Prostate gland (tissue), 2 donors: ENCODE measurements at regions not wholly inside any gene's neighbourhood (a gene's known extent, or its start where the extent isn't known, plus 50 kb on each side); places are given as distances from the start of the nearest gene placed in this dataset.

Experiments
- DNase-seq: peaks from one replicate; pipeline ENCODE4 v3.0.0-alpha.2; 2019; ENCODE audit warnings: low spot score
- H3K27ac ChIP-seq, 2 donors: fragments of 200-600 bp; sonication (generic); 2 replicates each; pipeline ENCODE4 v1.5.1; 2017 to 2019
- H3K27me3 ChIP-seq: fragments of 200-600 bp; sonication (generic); replicated peaks from 2 replicates; pipeline ENCODE4 v1.5.1; 2019; ENCODE audit not compliant: insufficient read depth
- H3K36me3 ChIP-seq, 2 donors: fragments of 200-600 bp; sonication (generic); 1 replicate in 1 of 2; 2 replicates in 1 of 2; pipeline versions ENCODE4 v1.5.1 to v1.8.1; 2017 to 2019
- H3K4me1 ChIP-seq: fragments of 200-600 bp; sonication (generic); replicated peaks from 2 replicates; pipeline ENCODE4 v1.5.1; 2019
- H3K4me3 ChIP-seq, 2 donors: fragments of 200-600 bp; sonication (generic); 2 replicates each; pipeline ENCODE4 v1.5.1; 2017 to 2019
- H3K9me3 ChIP-seq: fragments of 200-600 bp; sonication (generic); 2 replicates; pipeline ENCODE4 v1.5.1; 2017
- CTCF ChIP-seq, 4 experiments: fragments of 200-600 bp in 2 of 4; fragments of 450-650 bp in 2 of 4; sonication (generic) in 2 of 4; IDR thresholded peaks; 1 replicate in 3 of 4; 2 replicates in 1 of 4; pipeline ENCODE4 v1.5.1; 2016 to 2019; ENCODE audit warnings: antibody characterized with exemption in 4 of 4, mild to moderate bottlenecking in 2 of 4, moderate library complexity in 2 of 4
- POLR2A ChIP-seq: fragments of 450-650 bp; IDR thresholded peaks from one replicate; pipeline ENCODE4 v1.6.1; 2016; ENCODE audit warnings: antibody characterized with exemption, mild to moderate bottlenecking
- POLR2AphosphoS5 ChIP-seq: sonication (generic); formaldehyde crosslinking; IDR thresholded peaks from one replicate; pipeline ENCODE4 v1.6.1; 2017; ENCODE audit warnings: antibody characterized with exemption
- WGBS: methylation state at CpG from one replicate; pipeline ENCODE4 v1.1.5; 2018; 5-methylcytosine and 5-hydroxymethylcytosine counted together
- intact Hi-C: fragments of 100-400 bp; cut with DNase I; formaldehyde crosslinking; loops from one replicate; pipeline ENCODE4 v1.14.2; 2022

GRCh38 chr1:95753382-95754016 lies 519.5 kb downstream of the RWDD3 start:
- intact Hi-C loops = no loop called here
- no peaks in the 10 kb centered on the region for H3K4me1 ChIP-seq

GRCh38 chr1:95754412-95754811 lies 520.4 kb downstream of the RWDD3 start:
- Histone ChIP-seq H3K4me1 (no peaks in the 10 kb centered on the region), H3K4me3 (no peak overlapping the region), H3K27me3 (no peaks in the 10 kb centered on the region), H3K27ac (no peak overlapping the region), H3K36me3 (no peaks in the 10 kb centered on the region), H3K9me3 (no peaks in the 10 kb centered on the region)
- 98% methylated on average over 6 of the region's 6 CpGs for WGBS
- DNase-seq = no peak
- intact Hi-C loops = no loop called here
- TF ChIP-seq POLR2A = no peak
- TF ChIP-seq CTCF (IDR thresholded peaks at IDR 0.05) = no peak
- TF ChIP-seq POLR2AphosphoS5 = no peak

More at GRCh38 chr1:95753382-95754016, 519.5 kb downstream of the RWDD3 start:
- WGBS = 92% methylated on average over 12 of the region's 12 CpGs
- Histone ChIP-seq H3K9me3 (no peaks in the 10 kb centered on the region), H3K27ac (no peak overlapping the region), H3K27me3 (no peaks in the 10 kb centered on the region), H3K36me3 (no peaks in the 10 kb centered on the region), H3K4me3 (no peak overlapping the region)
- DNase-seq = no peak
- TF ChIP-seq CTCF (IDR thresholded peaks at IDR 0.05) (no peak), POLR2A (no peak), POLR2AphosphoS5 (no peak)

GRCh38 chr1:95766036-95766435 lies 532.0 kb downstream of the RWDD3 start:
- 8% methylated on average over 1 of the region's 1 CpG for WGBS
- H3K27me3 ChIP-seq = no peaks in the 10 kb centered on the region
- H3K4me1 ChIP-seq = no peaks in the 10 kb centered on the region
- TF ChIP-seq POLR2A (no peak), POLR2AphosphoS5 (no peak), CTCF (IDR thresholded peaks at IDR 0.05) (no peak)
- no peaks in the 10 kb centered on the region for H3K36me3 ChIP-seq
- H3K27ac ChIP-seq = no peak overlapping the region
- intact Hi-C loops = no loop called here
- DNase-seq = no peak
- no peak overlapping the region for H3K4me3 ChIP-seq
- no peaks in the 10 kb centered on the region for H3K9me3 ChIP-seq

- H3K27ac ChIP-seq = no peak overlapping the region
- H3K36me3 ChIP-seq = no peaks in the 10 kb centered on the region
- WGBS = 58% methylated on average over 2 of the region's 2 CpGs
- no peak for TF ChIP-seq POLR2AphosphoS5
- TF ChIP-seq CTCF (IDR thresholded peaks at IDR 0.05) = no peak
- TF ChIP-seq POLR2A = no peak
- no peaks in the 10 kb centered on the region for H3K4me1 ChIP-seq
- intact Hi-C loops = no loop called here
- no peak for DNase-seq
- H3K4me3 ChIP-seq = no peak overlapping the region
- H3K9me3 ChIP-seq = no peaks in the 10 kb centered on the region
- H3K27me3 ChIP-seq = no peaks in the 10 kb centered on the region
Measured at GRCh38 chr1:95770581-95770980, 536.6 kb downstream of the RWDD3 start.

- Histone ChIP-seq H3K27ac (no peak overlapping the region), H3K36me3 (no peaks in the 10 kb centered on the region), H3K27me3 (no peaks in the 10 kb centered on the region), H3K9me3 (no peaks in the 10 kb centered on the region), H3K4me3 (no peak overlapping the region), H3K4me1 (no peaks in the 10 kb centered on the region)
- DNase-seq = no peak
- 84% methylated on average over 2 of the region's 2 CpGs for WGBS
- no peak for TF ChIP-seq CTCF (IDR thresholded peaks at IDR 0.05)
- TF ChIP-seq POLR2A = no peak
- no peak for TF ChIP-seq POLR2AphosphoS5
- intact Hi-C loops = no loop called here
Measured at GRCh38 chr1:95778217-95778616, 544.2 kb downstream of the RWDD3 start.
